ENCODE measurements at regions not wholly inside any gene's neighbourhood (a gene's known extent, or its start where the extent isn't known, plus 50 kb on each side); places are given as distances from the start of the nearest gene placed in this dataset.

DNA sequence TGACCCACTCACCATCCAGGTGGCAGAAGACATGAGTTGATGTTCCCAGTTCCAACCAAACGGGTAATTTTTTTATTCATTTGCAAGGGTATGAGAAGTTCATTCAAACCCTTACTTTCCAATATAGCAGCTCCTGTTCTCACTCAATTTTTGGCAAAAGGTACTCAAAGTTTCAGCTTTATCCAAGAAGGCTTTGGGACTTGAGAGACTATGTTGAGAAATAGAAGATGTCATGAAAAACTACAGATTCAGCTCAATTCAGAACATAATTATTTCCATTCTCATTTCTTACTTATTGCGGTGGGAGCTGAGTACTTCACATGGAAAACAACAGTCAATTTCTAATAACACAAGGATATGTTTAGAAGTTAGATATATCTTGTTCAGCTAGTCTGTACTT, 162.3 kb downstream of the FNDC1 start:
- no peak for TF ChIP-seq ZNF274 (IDR thresholded peaks at IDR 0.05; ENCODE audit: low read depth, low read length)
- no peak for TF ChIP-seq YY1 (IDR thresholded peaks at IDR 0.05; ENCODE audit: insufficient read depth, insufficient read length)

All from NT2/D1 (cell line).